ENCODE measurements at regions not wholly inside any gene's neighbourhood (a gene's known extent, or its start where the extent isn't known, plus 50 kb on each side); places are given as distances from the start of the nearest gene placed in this dataset.

GRCh38 chr9:107064378-107064777 lies 201.4 kb downstream of the ZNF462 start:
- DNase-seq = no peak

- no peak for DNase-seq
These were observed 202.6 kb downstream of the ZNF462 start for GRCh38 chr9:107065549-107065948.

- DNase-seq = no peak
These were observed 204.9 kb downstream of the ZNF462 start for GRCh38 chr9:107067739-107068416.

GRCh38 chr9:107068581-107068980 lies 205.6 kb downstream of the ZNF462 start:
- no peak for DNase-seq

- no peak for DNase-seq
These were observed 207.6 kb downstream of the ZNF462 start for GRCh38 chr9:107070586-107070985.

- no peak for DNase-seq
These were observed 205.0 kb upstream of the RAD23B start for GRCh38 chr9:107078061-107078460.

- no peak for DNase-seq
These were observed 203.5 kb upstream of the RAD23B start for GRCh38 chr9:107079589-107079988.

- no peak for DNase-seq
These were observed 202.9 kb upstream of the RAD23B start for GRCh38 chr9:107080130-107080529.

GRCh38 chr9:107086460-107086859 lies 196.6 kb upstream of the RAD23B start:
- no peak for DNase-seq

GRCh38 chr9:107087222-107087621 lies 195.9 kb upstream of the RAD23B start:
- DNase-seq = no peak

GRCh38 chr9:107090218-107090617 lies 192.9 kb upstream of the RAD23B start:
- no peak for DNase-seq

- no peak for DNase-seq
These were observed 189.6 kb upstream of the RAD23B start for GRCh38 chr9:107093365-107094060.

- DNase-seq = no peak
These were observed 188.7 kb upstream of the RAD23B start for GRCh38 chr9:107094370-107094769.

GRCh38 chr9:107100591-107100990 lies 182.5 kb upstream of the RAD23B start:
- DNase-seq = no peak

GRCh38 chr9:107102011-107102410 lies 181.1 kb upstream of the RAD23B start:
- no peak for DNase-seq

- DNase-seq = no peak
These were observed 179.5 kb upstream of the RAD23B start for GRCh38 chr9:107103621-107104020.

GRCh38 chr9:107105784-107106183 lies 177.3 kb upstream of the RAD23B start:
- DNase-seq = peak; percentile 92

GRCh38 chr9:107106416-107106815 lies 176.7 kb upstream of the RAD23B start:
- no peak for DNase-seq

- DNase-seq = peak; percentile 26
These were observed 174.5 kb upstream of the RAD23B start for GRCh38 chr9:107108342-107109130.

GRCh38 chr9:107109324-107109723 lies 173.8 kb upstream of the RAD23B start:
- no peak for DNase-seq

- DNase-seq = no peak
These were observed 172.9 kb upstream of the RAD23B start for GRCh38 chr9:107110153-107110552.

- no peak for DNase-seq
These were observed 170.3 kb upstream of the RAD23B start for GRCh38 chr9:107112707-107113243.

GRCh38 chr9:107118863-107119624 lies 164.0 kb upstream of the RAD23B start:
- peak; percentile 16 for DNase-seq

Measured in NCI-H2171 (cell line).